NCI-H748 treated with DMSO at 0.1 percent for 48 hours (cell line): ENCODE measurements at regions not wholly inside any gene's neighbourhood (a gene's known extent, or its start where the extent isn't known, plus 50 kb on each side); places are given as distances from the start of the nearest gene placed in this dataset.
"Not testable (repeated sequence)": the region's sequence is repeated elsewhere in the genome, so short reads cannot be mapped to it uniquely, and the experiment has no call there.

Experiments used
- DNase-seq: peaks from one replicate; lab custom pipeline; 2025; lab: John Stamatoyannopoulos, UW

DNA sequence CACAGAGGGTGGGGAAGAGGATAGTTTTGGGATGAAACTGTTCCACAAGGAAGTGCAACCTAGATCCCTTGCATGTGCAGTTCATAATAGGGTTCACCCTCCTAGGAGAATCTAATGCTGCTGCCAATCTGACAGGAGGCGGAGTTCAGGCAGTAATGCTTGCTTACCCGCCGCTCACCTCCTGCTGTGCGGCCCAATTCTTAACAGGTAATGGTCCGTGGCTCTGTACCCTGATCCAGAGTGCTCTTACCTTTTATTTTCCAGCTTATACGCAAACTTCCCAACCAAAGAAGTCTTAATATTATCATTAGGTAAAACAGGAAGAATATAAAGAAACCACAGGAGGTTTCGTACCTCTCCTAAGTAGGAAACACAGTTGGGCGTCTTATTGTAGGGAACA lies 82.7 kb upstream of the CD302 start:
- no peak for DNase-seq

DNA sequence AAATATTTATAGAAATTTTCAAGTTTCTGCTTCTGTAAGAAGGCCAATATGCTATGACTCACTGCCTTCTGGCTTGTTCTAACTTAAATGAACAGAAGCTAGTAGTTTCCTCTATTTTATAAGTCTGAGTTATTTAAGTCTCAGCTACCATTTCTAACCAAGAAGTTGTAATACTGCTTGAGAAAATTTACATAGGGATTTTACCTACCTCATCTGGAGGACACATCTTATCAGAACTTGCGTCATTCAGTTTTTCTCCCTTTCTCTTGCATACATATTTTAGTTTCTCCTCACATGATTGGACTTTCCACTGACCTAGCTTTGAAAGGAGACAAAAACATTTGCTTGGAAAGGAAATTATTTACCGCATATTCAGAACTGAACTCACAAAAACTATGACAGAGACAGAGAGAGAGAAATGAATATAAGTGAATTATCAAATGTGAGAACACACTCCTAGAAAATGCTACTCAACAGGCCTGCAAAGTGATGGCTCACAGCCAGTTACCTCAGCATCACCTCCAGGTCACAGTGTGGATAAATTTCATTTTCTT lies 81.1 kb upstream of the CD302 start:
- DNase-seq = no peak

GRCh38 chr2:159875083-159875482 lies 77.1 kb upstream of the CD302 start:
- DNase-seq = no peak

- no peak for DNase-seq
Observed at GRCh38 chr2:159873258-159873657, 75.2 kb upstream of the CD302 start.

GRCh38 chr2:159872353-159872752 lies 74.3 kb upstream of the CD302 start:
- no peak for DNase-seq

- DNase-seq = not testable (repeated sequence)
Observed at GRCh38 chr2:159868598-159869159, 70.7 kb upstream of the CD302 start.

DNA sequence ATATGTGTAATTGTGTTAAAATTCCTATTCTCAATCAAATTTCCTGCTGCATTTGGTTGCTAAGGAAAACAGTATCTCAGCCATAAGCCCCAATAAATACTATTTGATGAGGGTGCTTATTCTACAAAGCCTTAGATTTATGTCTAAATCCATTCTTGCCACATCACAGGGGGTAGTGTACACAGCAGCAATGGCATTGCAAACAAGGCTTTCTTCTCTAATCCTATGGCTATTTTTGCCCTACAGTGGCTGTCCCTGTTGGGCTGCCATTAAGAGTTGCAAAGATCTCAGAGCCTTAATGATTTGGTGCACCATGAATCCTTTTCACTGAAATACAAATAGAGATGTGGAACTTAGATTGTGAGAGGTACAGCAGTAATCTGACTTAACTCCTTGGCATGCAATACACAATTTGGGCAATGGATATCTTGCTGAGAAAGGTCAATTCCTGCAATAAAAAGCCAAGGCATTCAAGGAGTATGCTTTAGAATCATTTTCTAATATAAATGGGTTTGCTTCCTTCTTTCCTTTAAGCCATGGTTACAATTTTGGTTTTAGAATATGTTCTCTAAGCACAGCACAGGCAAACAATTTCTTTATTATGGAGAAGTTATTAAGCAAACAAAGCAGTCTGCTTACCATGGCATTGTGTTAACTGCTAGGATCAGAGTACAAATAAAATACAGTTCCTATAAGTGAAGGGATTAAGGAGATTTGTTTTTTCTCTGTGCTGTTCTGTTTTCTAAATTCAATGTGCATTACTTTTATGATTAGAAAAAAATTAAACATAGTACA lies 69.8 kb upstream of the CD302 start:
- DNase-seq = peak; percentile 90

- DNase-seq = no peak
Observed at GRCh38 chr2:159863526-159864160, 65.6 kb upstream of the CD302 start.

- DNase-seq = no peak
Observed at GRCh38 chr2:159860581-159861310, 62.7 kb upstream of the CD302 start.

DNA sequence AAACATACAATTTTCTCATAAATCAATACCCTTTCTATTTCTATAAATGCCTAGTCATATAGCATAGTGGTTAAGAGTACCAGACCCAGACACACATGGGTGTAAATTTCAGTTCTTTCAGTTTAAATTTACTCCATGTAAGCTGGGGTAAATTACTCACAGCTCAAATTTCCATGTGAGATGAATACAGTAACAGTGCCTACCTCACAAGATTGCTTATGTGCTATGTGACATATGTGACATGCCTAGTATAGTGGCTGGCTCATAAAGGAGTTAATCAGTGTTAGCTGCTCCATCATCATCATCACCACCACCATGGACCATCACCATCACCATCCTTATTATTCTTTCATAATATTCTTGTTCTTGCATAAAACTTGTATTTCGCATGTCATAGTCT lies 61.6 kb upstream of the CD302 start:
- DNase-seq = no peak

- no peak for DNase-seq
Observed at GRCh38 chr2:159856760-159857159, 58.8 kb upstream of the CD302 start.

GRCh38 chr2:159855557-159856061 lies 57.6 kb upstream of the CD302 start:
- no peak for DNase-seq

- DNase-seq = no peak
Observed at GRCh38 chr2:159855143-159855542, 57.1 kb upstream of the CD302 start.

DNA sequence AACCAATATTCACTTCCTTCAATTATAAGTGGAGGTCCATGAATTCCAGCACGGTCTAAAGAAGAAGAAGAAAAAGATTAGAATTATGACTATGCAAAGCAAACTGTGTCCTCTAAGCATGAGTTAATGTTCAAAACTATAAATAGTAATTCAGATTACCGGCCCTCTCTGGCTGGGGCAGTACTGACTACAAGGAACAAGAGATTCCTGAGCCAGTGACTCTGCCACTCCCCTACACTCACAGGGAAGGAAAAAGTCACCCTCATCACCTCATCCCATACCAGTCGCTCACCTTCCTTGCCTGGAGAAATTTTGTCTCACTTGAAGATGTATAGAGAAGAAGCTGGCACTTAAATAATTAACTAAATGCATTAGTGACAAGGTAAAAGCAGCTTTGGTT lies 56.5 kb upstream of the CD302 start:
- DNase-seq = no peak

DNA sequence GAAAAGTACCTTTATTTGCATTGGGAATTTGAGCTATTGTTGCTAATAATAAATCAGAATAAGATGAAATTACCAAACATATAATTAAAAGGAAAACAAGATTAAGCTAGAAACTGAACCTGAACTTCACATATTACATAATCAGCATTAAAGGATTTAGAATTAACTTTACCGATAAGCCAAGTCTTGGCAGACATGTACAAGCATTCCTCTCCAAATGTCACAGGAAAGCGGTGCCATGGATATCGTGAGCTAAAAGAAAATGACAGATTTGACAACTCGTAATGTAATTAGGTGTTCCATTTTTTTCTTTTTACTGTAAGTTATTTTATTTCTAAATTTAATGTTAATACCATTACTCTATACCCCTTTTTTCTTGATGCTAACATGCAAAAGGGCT lies 55.1 kb upstream of the CD302 start:
- no peak for DNase-seq

GRCh38 chr2:159851941-159852340 lies 53.9 kb upstream of the CD302 start:
- peak; percentile 11 for DNase-seq

GRCh38 chr2:159850789-159851188 lies 52.8 kb upstream of the CD302 start:
- no peak for DNase-seq

DNA sequence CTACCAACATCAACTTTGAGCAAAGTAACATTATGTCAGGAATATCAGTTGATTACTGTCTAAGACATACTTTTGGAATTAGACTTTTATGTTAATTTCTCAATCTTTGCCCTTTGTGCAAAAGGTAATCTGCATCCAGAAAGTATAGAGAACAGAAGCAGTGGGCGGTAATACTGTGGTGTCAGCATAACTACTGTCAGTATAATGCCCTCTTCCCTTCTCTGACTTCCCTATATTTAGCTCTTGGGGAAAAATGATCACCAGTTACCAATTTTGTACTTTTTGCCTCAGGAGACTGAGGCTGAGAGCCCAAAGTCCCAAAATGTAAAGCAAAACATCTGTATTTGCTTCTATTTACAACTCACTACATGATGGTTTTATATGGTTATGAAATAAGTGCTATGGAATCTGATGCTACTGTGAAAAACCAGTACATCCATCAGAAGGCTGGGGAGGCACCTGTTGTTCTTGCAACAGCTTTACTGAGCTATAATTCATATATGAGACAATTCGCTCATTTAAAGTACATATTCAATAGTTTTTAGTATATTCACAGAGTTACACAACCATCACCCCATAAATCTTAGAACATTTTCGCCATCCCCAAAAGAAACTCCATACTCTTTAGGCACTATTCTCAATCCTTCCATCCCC lies 51.3 kb upstream of the CD302 start:
- no peak for DNase-seq
